Fibroblast of the aortic adventitia (primary cell): ENCODE measurements at regions not wholly inside any gene's neighbourhood (a gene's known extent, or its start where the extent isn't known, plus 50 kb on each side); places are given as distances from the start of the nearest gene placed in this dataset.

Experiments
- DNase-seq: peaks from one replicate; pipeline ENCODE4 v3.0.0-alpha.2; 2010; ENCODE audit warnings: low read depth
- H3K4me3 ChIP-seq: 2 replicates; pipeline ENCODE4 v1.5.1; 2011; ENCODE audit warnings: low read depth, mild to moderate bottlenecking, control low read depth, low read length, moderate library complexity
- TF ChIP-seq, protein P1 (sequence below): IDR thresholded peaks from 2 replicates; pipeline ENCODE4 v1.5.1; 2011; ENCODE audit warnings: mild to moderate bottlenecking, low read length, control low read depth, inconsistent platforms; ENCODE audit not compliant: insufficient read depth

DNA sequence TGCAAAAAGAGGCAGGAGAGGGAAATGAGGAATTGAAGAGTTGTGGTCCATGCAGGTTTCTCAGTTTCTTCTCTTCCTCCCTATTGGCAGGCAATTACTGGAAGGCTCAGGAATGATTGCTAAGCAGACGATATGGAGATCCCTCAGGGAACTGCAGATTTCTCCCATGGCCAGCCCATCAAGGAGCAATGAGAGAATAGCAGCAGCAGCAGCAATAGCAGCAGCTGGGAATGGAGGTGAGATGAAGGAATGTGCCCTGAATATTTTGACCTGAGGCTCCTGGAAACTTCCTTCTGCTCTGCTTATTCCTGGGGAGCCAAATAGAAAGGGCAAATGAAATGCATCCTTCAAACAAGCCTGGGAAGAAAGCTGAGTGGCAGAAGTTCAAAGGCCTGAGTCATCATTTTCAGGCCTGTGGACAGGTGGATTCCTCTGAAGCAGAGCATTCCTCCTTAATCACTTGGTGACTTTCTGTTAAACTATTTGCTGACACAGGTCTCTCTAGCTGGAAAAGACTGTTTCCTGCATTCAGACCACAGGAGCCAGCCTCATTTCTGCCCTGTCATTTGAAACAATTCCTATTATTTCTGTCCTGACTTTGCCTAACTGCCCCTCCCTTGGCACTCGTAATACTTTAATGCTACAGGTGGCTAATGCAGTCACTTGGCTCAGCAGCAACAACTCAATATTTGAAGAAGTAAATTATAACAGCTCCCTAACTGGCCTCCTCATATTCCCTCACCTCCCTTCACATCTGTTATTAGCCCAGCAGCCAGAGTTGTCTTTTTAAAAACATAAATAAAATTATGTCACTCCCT, 146.9 kb upstream of the GADL1 start:
- H3K4me3 ChIP-seq: no peak overlapping the region
- TF ChIP-seq, protein P1, sequence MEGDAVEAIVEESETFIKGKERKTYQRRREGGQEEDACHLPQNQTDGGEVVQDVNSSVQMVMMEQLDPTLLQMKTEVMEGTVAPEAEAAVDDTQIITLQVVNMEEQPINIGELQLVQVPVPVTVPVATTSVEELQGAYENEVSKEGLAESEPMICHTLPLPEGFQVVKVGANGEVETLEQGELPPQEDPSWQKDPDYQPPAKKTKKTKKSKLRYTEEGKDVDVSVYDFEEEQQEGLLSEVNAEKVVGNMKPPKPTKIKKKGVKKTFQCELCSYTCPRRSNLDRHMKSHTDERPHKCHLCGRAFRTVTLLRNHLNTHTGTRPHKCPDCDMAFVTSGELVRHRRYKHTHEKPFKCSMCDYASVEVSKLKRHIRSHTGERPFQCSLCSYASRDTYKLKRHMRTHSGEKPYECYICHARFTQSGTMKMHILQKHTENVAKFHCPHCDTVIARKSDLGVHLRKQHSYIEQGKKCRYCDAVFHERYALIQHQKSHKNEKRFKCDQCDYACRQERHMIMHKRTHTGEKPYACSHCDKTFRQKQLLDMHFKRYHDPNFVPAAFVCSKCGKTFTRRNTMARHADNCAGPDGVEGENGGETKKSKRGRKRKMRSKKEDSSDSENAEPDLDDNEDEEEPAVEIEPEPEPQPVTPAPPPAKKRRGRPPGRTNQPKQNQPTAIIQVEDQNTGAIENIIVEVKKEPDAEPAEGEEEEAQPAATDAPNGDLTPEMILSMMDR: no peak
- DNase-seq: peak; percentile 77

DNA sequence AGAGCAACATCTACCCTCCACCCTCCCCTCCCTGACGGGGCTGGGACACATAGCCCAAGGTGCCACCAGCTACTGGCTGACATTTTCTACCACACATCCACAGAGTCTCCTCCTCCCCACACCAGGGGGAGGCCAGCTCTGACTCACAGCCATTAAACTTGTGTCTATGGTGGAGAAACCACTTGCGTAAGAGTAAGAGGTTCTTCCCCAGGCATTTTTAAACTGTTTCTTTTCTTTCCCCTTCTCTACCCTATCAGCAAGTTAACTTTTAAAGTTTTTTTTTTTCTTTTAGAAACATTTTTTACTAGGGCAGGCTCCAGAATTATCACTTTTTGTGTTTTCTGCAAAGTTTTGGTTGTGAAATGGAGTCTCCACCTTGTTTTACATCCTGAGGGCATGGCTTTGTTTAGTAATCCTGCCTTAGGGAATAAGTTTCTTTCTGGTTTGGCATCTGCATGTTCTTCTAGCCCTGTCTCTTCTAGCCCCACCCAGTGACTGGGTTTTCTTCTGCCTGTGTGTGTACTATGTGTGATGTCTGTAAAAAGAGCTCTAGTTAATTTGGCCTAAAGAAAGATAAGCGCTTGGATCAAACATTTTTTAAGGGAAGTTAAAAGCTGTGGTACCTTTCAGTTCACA, 148.8 kb upstream of the GADL1 start:
- H3K4me3 ChIP-seq: no peak overlapping the region
- DNase-seq: peak; percentile 80
- TF ChIP-seq, protein P1: no peak

DNA sequence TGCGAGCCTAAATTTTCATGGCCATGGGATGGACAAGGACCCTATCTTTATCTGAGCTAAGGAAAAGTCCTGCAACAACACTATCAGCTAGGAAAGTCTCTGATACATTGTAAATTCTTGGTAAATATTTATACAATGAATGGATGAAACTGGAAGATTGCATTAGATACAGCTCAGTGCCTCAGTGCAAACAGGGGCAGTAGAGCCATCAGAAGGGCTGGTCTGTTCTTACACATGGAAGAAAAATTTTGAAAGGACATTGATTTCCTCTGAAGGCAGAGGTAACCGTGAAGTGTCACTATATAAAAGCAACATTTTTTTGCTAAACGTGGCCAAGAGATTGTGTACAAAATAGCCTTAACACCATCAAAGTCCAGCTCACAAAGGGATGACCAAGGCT, 153.2 kb upstream of the GADL1 start:
- no peak overlapping the region for H3K4me3 ChIP-seq
- DNase-seq: no peak
- TF ChIP-seq, protein P1: no peak

DNA sequence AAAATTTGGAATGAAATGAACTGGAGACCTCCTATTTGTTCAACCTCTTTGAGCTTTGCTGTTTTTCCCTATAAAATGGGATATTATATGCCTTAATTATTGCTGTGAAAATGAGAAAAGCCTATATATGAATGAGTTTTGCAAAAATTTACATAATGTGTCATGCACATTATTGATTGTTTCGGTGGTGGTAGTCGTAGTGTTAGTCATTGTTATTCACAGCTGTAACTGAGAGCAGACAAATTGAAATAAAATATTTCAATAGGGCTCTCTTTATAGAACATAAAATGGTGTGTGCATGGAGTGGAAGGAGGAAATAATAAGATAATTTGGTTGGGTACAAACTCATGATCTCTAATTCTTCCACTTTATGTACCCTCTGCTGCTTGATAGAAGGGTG, 153.7 kb upstream of the GADL1 start:
- TF ChIP-seq, protein P1: no peak
- DNase-seq: no peak
- no peak overlapping the region for H3K4me3 ChIP-seq

DNA sequence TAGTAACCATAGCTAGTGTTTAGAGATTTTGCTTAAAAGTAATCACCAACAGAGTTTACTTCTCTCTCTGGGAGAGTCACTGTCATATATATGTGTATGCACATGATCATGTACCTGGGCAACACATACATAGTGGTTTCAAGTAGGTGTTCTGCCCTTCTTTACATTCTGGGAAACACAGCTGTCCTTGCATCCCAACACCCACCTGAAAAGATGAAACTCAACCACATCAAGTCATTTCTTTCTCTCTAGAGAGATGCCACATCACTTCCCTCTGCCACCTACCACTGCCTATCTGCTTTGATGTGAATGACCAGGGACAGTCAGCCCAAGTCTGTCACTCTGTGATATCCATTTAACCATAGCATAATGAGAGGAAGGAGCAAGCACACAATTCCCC, 155.8 kb upstream of the GADL1 start:
- no peak overlapping the region for H3K4me3 ChIP-seq
- DNase-seq: no peak
- TF ChIP-seq, protein P1: no peak

DNA sequence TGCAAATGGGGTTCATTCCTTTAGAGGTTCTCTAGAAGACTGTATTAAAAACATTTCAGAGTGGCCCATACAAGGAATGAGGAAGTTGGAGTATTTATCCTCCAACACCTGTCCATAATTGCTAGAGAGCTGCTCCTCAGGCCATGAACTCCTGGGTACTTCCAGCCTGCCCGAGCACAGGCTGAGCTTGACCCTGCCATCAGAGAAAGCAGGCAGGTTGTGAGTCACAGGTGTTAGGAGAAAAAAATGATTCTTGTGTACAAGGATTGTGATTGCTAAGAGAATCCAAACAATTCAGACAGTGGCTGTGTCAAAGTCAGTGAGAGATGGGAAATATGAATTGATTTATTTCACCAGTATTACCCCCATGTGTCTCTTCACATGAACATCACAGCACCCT, 156.8 kb upstream of the GADL1 start:
- H3K4me3 ChIP-seq: no peak overlapping the region
- TF ChIP-seq, protein P1: no peak
- no peak for DNase-seq

DNA sequence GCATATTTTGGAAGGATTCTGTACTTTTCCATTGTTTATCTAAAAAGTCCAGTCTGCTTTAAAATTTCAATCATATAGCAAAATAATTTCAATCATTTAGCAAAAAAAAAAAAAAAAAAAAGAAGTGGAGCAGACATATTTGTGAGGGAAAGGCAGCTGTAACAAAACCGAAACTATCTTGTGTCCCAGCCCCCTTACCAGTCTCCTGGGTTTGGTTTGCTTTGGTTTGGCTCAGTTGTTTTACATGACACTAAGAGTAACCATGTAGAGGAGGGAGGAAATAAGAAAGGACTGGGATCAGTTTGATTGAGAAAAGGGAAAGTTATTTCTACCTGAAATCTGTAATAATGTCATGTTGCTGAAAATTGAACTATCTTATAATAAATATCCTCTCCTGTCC, 158.8 kb upstream of the GADL1 start:
- no peak for DNase-seq
- TF ChIP-seq, protein P1: no peak
- H3K4me3 ChIP-seq: no peak overlapping the region
